Central memory CD8-positive, alpha-beta T cell (primary cell): ENCODE measurements at regions not wholly inside any gene's neighbourhood (a gene's known extent, or its start where the extent isn't known, plus 50 kb on each side); places are given as distances from the start of the nearest gene placed in this dataset.
"Not testable (repeated sequence)": the region's sequence is repeated elsewhere in the genome, so short reads cannot be mapped to it uniquely, and the experiment has no call there.

ENCODE experiments used
- ATAC-seq: fragments of 150-1000 bp; cut with Tn5 transposase; replicated peaks from 2 replicates; pipeline ENCODE4 v1.10.0; 2022; ENCODE audit warnings: mild to moderate bottlenecking, moderate FRiP score, moderate number of reproducible peaks; ENCODE audit not compliant: poor library complexity, severe bottlenecking; ENCODE audit errors: extremely low read depth
- DNase-seq, 2 donors: peaks; one replicate each; pipeline ENCODE4 v3.0.0; 2021; ENCODE audit warnings: low spot score in 2 of 2
- H3K27ac Mint-ChIP-seq: one replicate; pipeline ENCODE4 v1.8.0; 2022; ENCODE audit warnings: low read depth, mild to moderate bottlenecking, moderate library complexity, mixed read lengths
- H3K27me3 Mint-ChIP-seq: one replicate; pipeline ENCODE4 v1.8.0; 2022; ENCODE audit warnings: mixed read lengths
- H3K36me3 Mint-ChIP-seq: one replicate; pipeline ENCODE4 v1.8.0; 2022; ENCODE audit warnings: mild to moderate bottlenecking, moderate library complexity, mixed read lengths; ENCODE audit not compliant: insufficient read depth
- H3K4me1 Mint-ChIP-seq: one replicate; pipeline ENCODE4 v1.8.0; 2022; ENCODE audit warnings: mixed read lengths
- H3K4me3 Mint-ChIP-seq: one replicate; pipeline ENCODE4 v1.8.0; 2022; ENCODE audit warnings: mild to moderate bottlenecking, moderate library complexity, mixed read lengths
- H3K9me3 Mint-ChIP-seq: one replicate; pipeline ENCODE4 v1.8.0; 2022; ENCODE audit warnings: mixed read lengths

DNA sequence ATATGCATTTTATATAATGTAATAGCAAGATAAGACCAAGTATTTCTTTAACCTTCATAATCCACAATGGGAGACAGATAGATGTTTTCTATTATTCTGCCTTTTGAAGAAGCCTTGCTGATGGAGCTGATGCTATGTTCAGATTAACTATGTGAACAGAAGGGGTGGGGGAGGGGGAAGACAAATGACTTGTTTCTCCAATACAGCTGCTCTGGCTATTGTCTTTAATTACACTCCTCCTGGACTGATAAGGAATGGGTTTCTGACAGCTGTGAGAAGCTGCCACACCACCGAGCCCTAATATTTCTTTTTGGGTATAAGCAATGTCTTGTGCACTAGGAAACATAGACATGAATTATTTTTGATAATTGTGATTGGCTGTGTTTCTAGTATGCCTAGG is 62.0 kb downstream of the CAVIN4 start:
- Mint-ChIP-seq H3K9me3 (peaks cover 6% of the 10 kb centered on the region), H3K4me3 (no peak overlapping the region), H3K27ac (no peak overlapping the region), H3K27me3 (peaks cover 66% of the 10 kb centered on the region), H3K36me3 (no peaks in the 10 kb centered on the region), H3K4me1 (no peaks in the 10 kb centered on the region)
- DNase-seq, result no peak
- no peak for ATAC-seq

DNA sequence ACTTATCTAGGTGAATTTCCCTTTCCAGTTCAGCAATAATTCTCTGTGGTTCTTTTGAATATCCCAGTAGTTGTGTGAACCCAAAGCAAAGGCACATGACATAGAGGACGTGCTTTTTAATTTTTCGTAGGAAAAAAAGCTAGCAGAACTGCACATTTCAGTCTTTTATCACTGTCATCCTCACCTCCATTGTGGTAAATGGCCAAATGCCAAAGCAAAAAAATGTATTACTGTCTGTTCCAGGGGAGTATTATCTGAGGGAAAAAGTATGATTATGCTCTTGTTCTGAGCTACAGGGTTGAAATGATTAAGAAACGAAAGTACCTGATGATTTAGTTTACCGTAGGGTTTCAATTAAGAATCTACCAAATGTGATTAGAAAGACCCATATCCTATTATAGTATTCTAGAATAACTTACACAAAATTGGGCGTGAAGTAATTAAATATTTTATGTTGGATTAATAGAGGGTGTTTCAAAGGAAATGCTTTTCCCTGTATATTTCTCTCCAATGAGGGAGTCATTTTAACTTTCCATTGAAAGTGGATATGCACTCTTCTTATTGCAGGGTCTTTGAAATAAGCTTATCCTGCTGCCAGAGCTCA is 62.7 kb downstream of the CAVIN4 start:
- peaks cover 59% of the 10 kb centered on the region for H3K27me3 Mint-ChIP-seq
- DNase-seq (no peak), ATAC-seq (no peak)
- no peaks in the 10 kb centered on the region for H3K4me1 Mint-ChIP-seq
- no peaks in the 10 kb centered on the region for H3K36me3 Mint-ChIP-seq
- no peak overlapping the region for H3K27ac Mint-ChIP-seq
- no peak overlapping the region for H3K4me3 Mint-ChIP-seq
- peaks cover 6% of the 10 kb centered on the region for H3K9me3 Mint-ChIP-seq

- H3K9me3 Mint-ChIP-seq, result peaks cover 6% of the 10 kb centered on the region
- ATAC-seq (no peak), DNase-seq (no peak)
- H3K27ac Mint-ChIP-seq, result no peak overlapping the region
- H3K4me3 Mint-ChIP-seq, result no peak overlapping the region
- H3K27me3 Mint-ChIP-seq, result peaks cover 55% of the 10 kb centered on the region
- H3K4me1 Mint-ChIP-seq, result no peaks in the 10 kb centered on the region
- no peaks in the 10 kb centered on the region for H3K36me3 Mint-ChIP-seq
Observed at GRCh38 chr9:100641166-100641565, 63.3 kb downstream of the CAVIN4 start.

DNA sequence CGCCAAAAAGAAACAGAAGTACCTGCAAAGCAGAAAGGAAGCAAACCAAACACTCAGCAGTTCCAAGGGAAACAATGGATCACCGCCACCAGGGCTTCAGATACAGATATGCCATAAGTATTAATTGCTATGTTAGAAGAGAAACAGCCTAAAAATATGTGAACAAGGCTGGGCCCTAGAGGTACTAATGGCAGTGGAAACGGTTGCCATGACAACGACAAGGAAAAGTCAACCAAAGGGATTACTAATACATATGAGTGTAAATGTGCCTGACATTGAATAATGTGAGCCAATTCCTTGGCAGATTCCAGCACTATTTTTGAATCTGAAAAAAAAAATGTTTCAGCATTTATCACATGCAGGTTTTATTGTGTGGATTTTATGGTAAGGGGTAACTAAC is 75.0 kb downstream of the CAVIN4 start:
- Mint-ChIP-seq H3K27me3 (peaks cover 14% of the 10 kb centered on the region), H3K36me3 (no peaks in the 10 kb centered on the region), H3K27ac (no peak overlapping the region), H3K4me3 (no peak overlapping the region), H3K9me3 (no peaks in the 10 kb centered on the region), H3K4me1 (no peaks in the 10 kb centered on the region)
- no peak for DNase-seq
- ATAC-seq, result no peak

DNA sequence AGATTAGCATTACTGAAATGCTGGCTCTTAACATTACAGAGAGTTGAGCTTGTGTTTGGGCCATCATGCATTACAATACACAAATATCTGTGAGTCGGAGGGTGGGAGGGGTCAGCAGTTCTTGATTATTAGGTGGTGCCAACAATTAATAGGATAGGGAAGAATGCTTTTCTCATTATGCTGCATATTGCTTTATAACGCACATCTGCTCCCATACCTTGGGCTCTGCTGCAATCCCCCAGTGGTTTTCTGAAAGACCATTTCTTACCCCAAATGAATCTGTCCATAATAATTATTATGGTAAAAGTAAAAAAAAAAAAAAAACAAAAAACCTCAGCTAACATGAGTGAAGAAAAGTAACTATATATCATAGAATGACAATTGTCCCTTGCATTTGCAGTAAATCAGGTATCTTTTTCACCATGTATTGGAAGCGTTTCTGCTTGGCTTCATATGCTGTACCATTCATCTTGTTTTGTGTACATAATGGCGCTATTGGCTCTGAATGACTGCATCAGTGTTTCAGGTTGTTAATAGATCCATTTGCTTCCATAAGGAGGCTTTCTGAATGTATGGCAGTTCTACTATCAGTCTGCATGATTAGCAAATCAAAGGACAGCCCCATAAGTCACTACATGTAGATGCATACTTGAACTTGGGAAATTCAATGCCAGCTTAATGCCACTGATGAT is 75.9 kb downstream of the CAVIN4 start:
- Mint-ChIP-seq H3K4me1 (no peaks in the 10 kb centered on the region), H3K36me3 (no peaks in the 10 kb centered on the region), H3K27me3 (peaks cover 14% of the 10 kb centered on the region), H3K9me3 (no peaks in the 10 kb centered on the region), H3K27ac (no peak overlapping the region), H3K4me3 (no peak overlapping the region)
- no peak for DNase-seq
- ATAC-seq, result no peak

DNA sequence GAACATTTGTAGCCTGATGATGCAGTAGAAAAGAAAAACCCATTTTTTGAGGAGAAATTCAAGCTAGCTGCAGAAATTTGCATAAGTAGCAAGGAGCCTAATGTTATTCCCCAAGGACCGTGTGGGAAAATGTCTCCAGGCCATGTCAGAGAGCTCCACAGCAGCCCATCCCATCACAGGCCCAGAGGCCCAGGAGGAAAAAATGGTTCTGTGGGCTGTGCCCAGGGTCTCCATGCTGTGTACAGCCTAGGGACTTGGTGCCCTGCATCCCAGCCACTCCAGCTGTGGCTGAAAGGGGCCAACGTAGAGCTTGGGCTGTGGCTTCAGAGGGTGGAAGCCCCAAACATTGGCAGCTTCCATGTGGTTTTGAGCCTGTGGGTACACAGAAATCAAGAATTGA is 79.0 kb downstream of the CAVIN4 start:
- not testable (repeated sequence) for DNase-seq, ATAC-seq, H3K4me3 Mint-ChIP-seq, H3K9me3 Mint-ChIP-seq, H3K36me3 Mint-ChIP-seq, H3K27ac Mint-ChIP-seq, H3K4me1 Mint-ChIP-seq
- H3K27me3 Mint-ChIP-seq, result peaks cover 16% of the 10 kb centered on the region

- peaks cover 26% of the 10 kb centered on the region for H3K27me3 Mint-ChIP-seq
- ATAC-seq, result no peak
- DNase-seq, result no peak
Observed at GRCh38 chr9:100661668-100662067, 83.8 kb downstream of the CAVIN4 start.

DNA sequence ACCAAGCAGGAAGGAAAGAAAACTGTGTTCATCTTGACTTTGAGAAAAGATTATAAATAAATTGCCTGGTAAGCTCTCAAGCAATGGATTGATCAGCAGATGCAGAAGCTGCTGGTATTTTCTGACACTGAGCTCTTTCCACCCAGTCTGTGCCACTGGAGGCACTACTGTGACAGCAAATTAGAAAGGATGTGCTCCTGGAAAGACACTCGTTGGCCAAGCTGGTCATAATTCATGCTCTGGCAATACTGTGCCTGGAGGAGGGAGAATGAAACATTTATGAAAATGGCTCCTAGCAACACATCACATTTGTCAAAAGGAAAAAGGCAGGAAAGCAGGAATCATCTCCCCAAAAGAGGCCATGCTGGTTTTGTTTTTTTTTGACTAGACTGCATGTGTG is 84.2 kb downstream of the CAVIN4 start:
- ATAC-seq (no peak), DNase-seq (no peak)
- H3K27ac Mint-ChIP-seq, result no peak overlapping the region
- peaks cover 31% of the 10 kb centered on the region for H3K27me3 Mint-ChIP-seq
- H3K36me3 Mint-ChIP-seq, result no peaks in the 10 kb centered on the region
- no peak overlapping the region for H3K4me3 Mint-ChIP-seq
- H3K9me3 Mint-ChIP-seq, result no peaks in the 10 kb centered on the region
- H3K4me1 Mint-ChIP-seq, result no peaks in the 10 kb centered on the region

More at GRCh38 chr9:100661668-100662067, 83.8 kb downstream of the CAVIN4 start:
- H3K9me3 Mint-ChIP-seq, result no peaks in the 10 kb centered on the region
- H3K27ac Mint-ChIP-seq, result no peak overlapping the region
- no peaks in the 10 kb centered on the region for H3K36me3 Mint-ChIP-seq
- no peaks in the 10 kb centered on the region for H3K4me1 Mint-ChIP-seq
- no peak overlapping the region for H3K4me3 Mint-ChIP-seq

GRCh38 chr9:100667448-100667847 is 89.6 kb downstream of the CAVIN4 start:
- Mint-ChIP-seq H3K27me3 (peaks cover 28% of the 10 kb centered on the region), H3K9me3 (no peaks in the 10 kb centered on the region), H3K36me3 (no peaks in the 10 kb centered on the region), H3K27ac (no peak overlapping the region), H3K4me3 (no peak overlapping the region), H3K4me1 (no peaks in the 10 kb centered on the region)
- no peak for DNase-seq
- ATAC-seq, result no peak

- Mint-ChIP-seq H3K27ac (no peak overlapping the region), H3K4me1 (no peaks in the 10 kb centered on the region), H3K9me3 (no peaks in the 10 kb centered on the region), H3K27me3 (peaks cover 28% of the 10 kb centered on the region), H3K4me3 (no peak overlapping the region), H3K36me3 (no peaks in the 10 kb centered on the region)
- ATAC-seq, result no peak
- DNase-seq, result no peak
Observed at GRCh38 chr9:100668024-100668423, 90.1 kb downstream of the CAVIN4 start.

- H3K27me3 Mint-ChIP-seq, result peaks cover 28% of the 10 kb centered on the region
- no peaks in the 10 kb centered on the region for H3K4me1 Mint-ChIP-seq
- ATAC-seq (no peak), DNase-seq (no peak)
- H3K36me3 Mint-ChIP-seq, result no peaks in the 10 kb centered on the region
- H3K4me3 Mint-ChIP-seq, result no peak overlapping the region
- H3K27ac Mint-ChIP-seq, result no peak overlapping the region
- no peaks in the 10 kb centered on the region for H3K9me3 Mint-ChIP-seq
Observed at GRCh38 chr9:100669968-100670367, 92.1 kb downstream of the CAVIN4 start.

DNA sequence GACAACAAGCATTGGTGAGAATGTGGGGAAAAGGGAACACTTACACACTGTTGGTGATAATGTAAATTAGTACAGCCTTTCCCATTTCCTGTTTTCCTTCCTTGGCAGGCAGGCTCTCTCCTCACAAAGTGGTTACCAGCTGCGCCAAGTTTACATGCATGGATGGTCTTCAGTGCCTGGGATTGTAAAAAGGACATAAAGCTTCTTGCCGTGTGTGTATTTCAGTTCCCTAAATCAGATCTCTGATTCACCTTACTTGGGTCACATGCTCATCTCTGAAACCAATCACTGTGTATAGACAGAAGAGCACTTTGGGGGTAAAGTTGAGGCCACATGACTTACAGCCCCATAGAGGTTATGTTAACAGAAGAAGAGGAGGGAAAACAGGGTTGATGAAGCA is 92.8 kb downstream of the CAVIN4 start:
- Mint-ChIP-seq H3K4me3 (no peak overlapping the region), H3K27ac (no peak overlapping the region), H3K27me3 (peaks cover 21% of the 10 kb centered on the region), H3K36me3 (no peaks in the 10 kb centered on the region), H3K4me1 (no peaks in the 10 kb centered on the region), H3K9me3 (no peaks in the 10 kb centered on the region)
- ATAC-seq (no peak), DNase-seq (no peak)

GRCh38 chr9:100671898-100672297 is 94.0 kb downstream of the CAVIN4 start:
- Mint-ChIP-seq H3K4me3 (no peak overlapping the region), H3K4me1 (no peaks in the 10 kb centered on the region), H3K36me3 (no peaks in the 10 kb centered on the region), H3K9me3 (no peaks in the 10 kb centered on the region), H3K27ac (no peak overlapping the region), H3K27me3 (peaks cover 10% of the 10 kb centered on the region)
- ATAC-seq (no peak), DNase-seq (no peak)
